ENCODE measurements at regions not wholly inside any gene's neighbourhood (a gene's known extent, or its start where the extent isn't known, plus 50 kb on each side); places are given as distances from the start of the nearest gene placed in this dataset.
A peak's percentile ranks its signal among the peaks of the same experiment; 100 is the strongest.

DNA sequence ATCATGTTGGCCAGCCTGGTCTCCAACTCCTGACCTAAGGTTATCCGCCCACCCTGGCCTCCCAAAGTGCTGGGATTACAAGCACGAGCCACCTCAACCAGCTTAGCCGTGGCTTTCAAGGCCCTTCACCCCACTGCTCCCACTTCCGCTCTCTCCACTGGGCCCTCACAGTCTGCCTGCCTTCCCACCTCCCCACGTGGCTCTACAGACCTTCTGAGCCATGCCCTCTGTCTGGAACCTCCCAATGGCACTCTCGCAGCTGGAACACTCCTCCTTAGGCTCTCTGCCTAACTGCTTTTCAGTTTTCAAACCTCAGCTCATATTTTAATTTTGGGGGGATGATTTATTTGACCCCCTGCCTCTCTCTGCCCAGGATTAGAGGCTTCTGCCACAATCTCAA is 59.3 kb upstream of the SH3RF1 start:
- H2BK15ac ChIP-seq (ENCODE audit: low read depth, low read length): no peak overlapping the region
- H3K4me2 ChIP-seq (ENCODE audit: insufficient read depth, insufficient read length, low read length): no peak overlapping the region
- no peaks in the 10 kb centered on the region for H3K9me3 ChIP-seq (ENCODE audit: control insufficient read depth, low read depth, low read length)
- no peaks in the 10 kb centered on the region for H3K27me3 ChIP-seq (ENCODE audit: insufficient read depth, low read length)
- H3K27me3 Mint-ChIP-seq (ENCODE audit: low read depth): no peaks in the 10 kb centered on the region; the same call in 1 of the 2 replicates
- no peaks in the 10 kb centered on the region for H4K20me1 ChIP-seq (ENCODE audit: control insufficient read depth, insufficient read depth, insufficient read length)
- no peak for DNase-seq
- no peak overlapping the region for H3K56ac ChIP-seq (ENCODE audit: insufficient read length, low read depth, low read length)
- peaks cover 9 to 17% of the 10 kb centered on the region in 2 experiments for H3K4me1 Mint-ChIP-seq
- H3K23ac ChIP-seq (ENCODE audit: insufficient read length, low read depth, low read length): no peak overlapping the region
- H3K4me3 Mint-ChIP-seq: no peak overlapping the region
- H2BK12ac ChIP-seq (ENCODE audit: insufficient read length, low read depth, low read length): no peak overlapping the region
- H2BK120ac ChIP-seq (ENCODE audit: low read depth, low read length, poor library complexity, severe bottlenecking): no peak overlapping the region
- peaks cover under 1% of the 10 kb centered on the region; the same call in 1 of the 2 replicates for H3K4me1 ChIP-seq (ENCODE audit: insufficient read depth, low read length)
- H4K91ac ChIP-seq (ENCODE audit: insufficient read length, low read depth, low read length): no peak overlapping the region
- WGBS (ENCODE audit: extremely low coverage, insufficient read length, low lambda C conversion rate): no CpG with 5 or more reads among the region's 6 CpGs
- H3K9me3 Mint-ChIP-seq: peaks cover 3 to 13% of the 10 kb centered on the region in 2 experiments; a peak in 3 of 5 replicates
- no peak overlapping the region for H3K27ac ChIP-seq (ENCODE audit: insufficient read length, low read depth, low read length)
- no peak overlapping the region for H3K9ac ChIP-seq (ENCODE audit: extremely low read depth, insufficient read length, low read length)
- H3K36me3 Mint-ChIP-seq (ENCODE audit: insufficient read depth in 1 of 3, low read depth in 3 of 3): no peaks in the 10 kb centered on the region; a peak in 3 of 7 replicates
- H3K79me2 ChIP-seq (ENCODE audit: insufficient read depth, low read length): no peaks in the 10 kb centered on the region; the same call in 1 of the 2 replicates
- no peak overlapping the region for H2AFZ ChIP-seq (ENCODE audit: low read length)
- no peak overlapping the region for H3K4ac ChIP-seq (ENCODE audit: low read depth, low read length)
- H2BK5ac ChIP-seq (ENCODE audit: insufficient read length, low read length): no peak overlapping the region
- no peak overlapping the region for H4K8ac ChIP-seq (replicated peaks; ENCODE audit: insufficient read length, low read depth, low read length)
- peak overlapping the region in 1 of 3 experiments; percentile 66; a peak in 1 of 7 replicates for H3K27ac Mint-ChIP-seq
- no peak for TF ChIP-seq CTCF (conservative IDR thresholded peaks at IDR 0.05)
- H4K5ac ChIP-seq (ENCODE audit: insufficient read length, low read depth, low read length): no peak overlapping the region
- no peak overlapping the region for H3T11ph ChIP-seq (ENCODE audit: low read length)
- no peak overlapping the region for H2AK5ac ChIP-seq (ENCODE audit: insufficient read length, low read length)
- no peak overlapping the region for H3K18ac ChIP-seq (ENCODE audit: insufficient read length, low read depth, low read length)
- H3K79me1 ChIP-seq (ENCODE audit: insufficient read depth, low read depth, low read length, poor library complexity, severe bottlenecking): no peaks in the 10 kb centered on the region
- H3K23me2 ChIP-seq (ENCODE audit: insufficient read length, low read depth, low read length, poor library complexity, severe bottlenecking): no peaks in the 10 kb centered on the region
- H2BK20ac ChIP-seq (ENCODE audit: low read depth, low read length, poor library complexity, severe bottlenecking): no peak overlapping the region
- H3K14ac ChIP-seq (ENCODE audit: insufficient read depth, low read length): no peak overlapping the region; the same call in 1 of the 2 replicates

All from H9 (cell line).